GM19438 (cell line): ENCODE measurements at regions not wholly inside any gene's neighbourhood (a gene's known extent, or its start where the extent isn't known, plus 50 kb on each side); places are given as distances from the start of the nearest gene placed in this dataset.

Experiments
- ATAC-seq: cut with Tn5 transposase; IDR thresholded peaks from one replicate; pipeline ENCODE4 v1.9.1; 2021; ENCODE audit warnings: low read depth; ENCODE audit not compliant: unreplicated experiment

DNA sequence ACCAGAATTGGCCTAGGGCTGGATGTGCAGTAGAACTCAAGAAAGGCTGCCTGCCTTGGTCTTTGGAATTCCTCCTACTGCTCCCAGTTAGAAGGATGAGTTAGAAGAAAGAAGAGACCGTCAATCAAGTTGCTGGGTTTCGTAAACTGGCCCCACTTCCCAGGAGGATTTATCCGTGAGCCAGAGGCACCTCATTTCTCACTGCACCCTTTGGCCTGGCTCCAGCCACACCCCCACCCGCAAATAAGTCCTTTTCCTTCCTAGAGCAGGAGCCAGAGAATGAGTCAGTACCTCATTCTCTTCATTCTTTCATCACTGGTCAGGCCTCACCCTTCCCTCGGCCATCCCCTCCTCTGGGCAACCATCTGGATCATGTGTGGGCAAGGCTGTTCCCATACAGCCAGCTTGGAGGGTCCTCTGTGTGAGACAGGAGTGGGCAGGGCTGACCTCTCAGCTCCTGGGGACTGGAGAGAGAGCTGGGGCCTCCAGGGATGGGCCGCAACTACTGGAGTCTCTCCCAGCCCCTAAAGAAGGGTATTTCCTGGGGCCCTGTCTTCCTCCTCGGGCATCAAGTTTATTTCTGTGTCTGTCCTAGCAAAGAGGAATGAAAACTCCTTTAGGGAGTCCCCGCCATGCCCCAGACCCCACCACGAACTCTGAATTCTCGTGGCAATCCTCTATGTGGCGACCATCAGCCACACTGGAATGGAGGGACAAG lies 87.2 kb upstream of the DUSP5 start:
- no peak for ATAC-seq

DNA sequence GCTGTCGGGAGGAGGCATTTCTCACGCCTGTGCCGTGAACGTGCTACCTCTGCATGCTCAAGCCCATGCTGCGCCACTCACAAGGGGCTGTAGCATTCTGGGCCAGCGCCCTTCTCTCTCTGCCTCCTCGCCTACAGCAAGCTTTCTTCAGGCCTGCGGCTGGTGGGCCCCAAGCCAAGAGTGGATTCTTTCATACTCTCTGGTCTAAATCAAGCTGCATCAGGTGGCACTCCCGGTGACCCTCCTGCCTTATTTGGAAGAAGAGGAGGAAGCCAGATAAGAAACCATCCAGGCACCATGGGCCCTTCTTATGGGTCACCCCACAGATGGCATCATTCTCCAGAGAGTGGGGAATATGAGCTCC lies 86.7 kb upstream of the DUSP5 start:
- ATAC-seq: no peak

DNA sequence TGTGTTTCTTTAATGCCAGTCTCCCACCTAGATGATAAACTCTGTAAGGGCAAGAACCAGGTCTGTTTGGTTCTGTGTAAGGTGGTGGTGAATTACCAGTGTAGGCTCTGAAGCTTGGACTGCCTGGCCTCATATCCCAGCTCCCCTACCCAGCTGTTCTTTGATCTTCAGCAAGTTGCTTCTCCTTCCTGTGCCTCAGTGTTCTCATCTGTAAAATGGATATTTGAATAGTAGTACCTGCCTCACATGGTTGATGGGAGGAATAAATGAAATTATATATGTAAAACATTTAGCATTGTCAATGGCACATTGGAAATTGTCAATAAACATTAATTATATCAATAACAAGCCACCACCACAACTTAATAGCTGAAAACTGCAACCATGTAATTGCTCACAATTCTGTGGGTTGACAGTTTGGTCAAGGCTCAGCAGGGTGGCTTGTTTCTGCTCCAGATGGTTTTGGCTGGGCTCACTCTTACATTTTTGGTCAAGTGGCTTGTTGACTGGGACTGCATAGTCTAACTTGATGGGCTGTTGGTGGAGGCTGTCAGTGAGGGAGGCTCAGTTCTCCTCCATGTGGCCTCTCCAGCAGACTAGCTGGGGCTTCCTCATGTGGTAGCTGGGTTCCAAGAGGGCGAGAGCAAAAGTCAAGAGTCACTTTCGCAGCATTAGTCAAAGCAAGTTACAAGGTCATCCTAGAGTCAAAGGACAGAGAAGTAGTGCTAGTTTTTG lies 84.5 kb upstream of the DUSP5 start:
- ATAC-seq: no peak

DNA sequence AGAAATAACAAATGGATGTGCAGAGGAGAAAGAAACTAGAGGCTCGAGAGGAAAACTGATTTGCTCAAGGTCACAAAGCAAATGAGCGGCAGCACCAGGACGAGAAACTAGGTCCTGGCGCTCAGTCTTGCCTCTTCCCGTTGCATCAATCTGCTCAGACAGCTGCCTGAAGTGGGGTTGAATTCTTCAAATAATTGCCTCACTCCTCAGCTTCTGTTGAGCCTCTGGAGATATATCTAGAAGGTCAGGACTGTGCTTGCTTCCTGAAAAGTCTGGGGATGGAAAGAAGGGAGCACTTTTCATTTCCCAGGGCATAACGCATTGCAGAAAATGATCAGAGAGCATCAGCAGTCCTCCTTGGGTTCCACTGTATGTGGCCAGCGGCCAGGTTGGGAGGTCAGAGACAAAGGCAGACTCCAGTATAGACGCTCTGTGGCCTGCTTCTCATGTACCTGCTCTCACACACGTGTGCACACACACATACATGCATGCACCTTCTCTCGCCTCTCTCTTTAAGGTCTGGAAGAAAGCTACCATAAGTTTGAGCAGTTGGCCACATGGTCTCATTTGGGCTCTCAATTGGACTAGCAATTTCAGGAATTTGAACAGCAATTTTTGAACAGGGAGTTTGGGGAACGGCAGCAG lies 83.7 kb upstream of the DUSP5 start:
- peak; percentile 10 for ATAC-seq

DNA sequence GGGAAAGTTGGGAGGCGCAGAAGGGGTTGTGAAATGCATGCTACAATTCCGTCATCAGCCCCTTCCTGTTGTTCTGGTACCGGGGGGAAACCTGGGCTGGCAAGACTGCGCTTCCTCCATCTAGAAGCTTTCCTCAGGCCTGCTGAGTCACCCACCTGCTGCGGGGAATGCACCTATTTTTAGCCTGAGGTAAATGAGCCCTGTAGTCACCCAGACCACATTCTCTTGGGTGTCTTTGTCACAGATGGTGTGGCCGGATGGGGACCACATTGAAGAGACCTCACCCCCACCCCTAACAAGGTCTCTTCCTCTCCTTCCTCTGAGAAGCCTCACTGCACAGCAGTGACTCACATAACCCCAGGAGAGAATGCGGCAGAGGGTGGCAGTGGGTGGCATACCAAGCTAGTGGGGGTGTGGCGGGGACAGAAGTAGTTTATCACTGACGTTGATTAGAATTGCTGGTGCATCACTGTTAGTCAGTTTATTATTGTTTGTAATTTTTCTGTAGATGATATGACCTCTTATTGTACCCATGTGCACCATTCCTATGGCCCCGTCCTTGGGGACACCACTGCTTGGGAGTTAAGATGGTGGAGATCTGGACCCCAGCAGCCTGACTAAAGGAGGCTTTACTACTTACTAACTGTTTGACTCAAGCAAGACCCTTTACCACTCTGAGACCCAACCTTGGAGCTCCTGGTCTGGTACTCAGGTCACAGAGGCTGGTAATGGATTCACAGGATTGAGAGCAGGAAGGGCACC lies 83.0 kb upstream of the DUSP5 start:
- peak; percentile 86 for ATAC-seq

DNA sequence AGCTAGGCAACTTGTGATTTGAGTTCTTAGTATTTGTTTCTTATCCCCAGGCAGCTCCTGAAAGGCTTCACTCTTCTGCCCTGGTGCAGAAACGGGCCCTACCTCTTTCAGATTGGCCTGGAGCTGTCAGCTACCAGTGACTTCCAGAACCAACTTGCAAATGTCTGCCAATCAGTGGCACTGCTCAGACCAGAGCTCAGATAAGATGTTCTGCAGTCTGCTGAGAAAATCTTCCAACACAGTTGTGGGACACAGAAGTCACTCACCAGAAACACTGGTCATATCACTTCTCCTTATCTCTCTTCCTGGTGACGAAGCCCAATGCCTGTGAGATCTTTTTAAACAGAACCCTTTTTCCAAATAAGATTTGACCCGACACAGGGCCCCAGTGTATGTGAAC lies 81.9 kb upstream of the DUSP5 start:
- no peak for ATAC-seq

DNA sequence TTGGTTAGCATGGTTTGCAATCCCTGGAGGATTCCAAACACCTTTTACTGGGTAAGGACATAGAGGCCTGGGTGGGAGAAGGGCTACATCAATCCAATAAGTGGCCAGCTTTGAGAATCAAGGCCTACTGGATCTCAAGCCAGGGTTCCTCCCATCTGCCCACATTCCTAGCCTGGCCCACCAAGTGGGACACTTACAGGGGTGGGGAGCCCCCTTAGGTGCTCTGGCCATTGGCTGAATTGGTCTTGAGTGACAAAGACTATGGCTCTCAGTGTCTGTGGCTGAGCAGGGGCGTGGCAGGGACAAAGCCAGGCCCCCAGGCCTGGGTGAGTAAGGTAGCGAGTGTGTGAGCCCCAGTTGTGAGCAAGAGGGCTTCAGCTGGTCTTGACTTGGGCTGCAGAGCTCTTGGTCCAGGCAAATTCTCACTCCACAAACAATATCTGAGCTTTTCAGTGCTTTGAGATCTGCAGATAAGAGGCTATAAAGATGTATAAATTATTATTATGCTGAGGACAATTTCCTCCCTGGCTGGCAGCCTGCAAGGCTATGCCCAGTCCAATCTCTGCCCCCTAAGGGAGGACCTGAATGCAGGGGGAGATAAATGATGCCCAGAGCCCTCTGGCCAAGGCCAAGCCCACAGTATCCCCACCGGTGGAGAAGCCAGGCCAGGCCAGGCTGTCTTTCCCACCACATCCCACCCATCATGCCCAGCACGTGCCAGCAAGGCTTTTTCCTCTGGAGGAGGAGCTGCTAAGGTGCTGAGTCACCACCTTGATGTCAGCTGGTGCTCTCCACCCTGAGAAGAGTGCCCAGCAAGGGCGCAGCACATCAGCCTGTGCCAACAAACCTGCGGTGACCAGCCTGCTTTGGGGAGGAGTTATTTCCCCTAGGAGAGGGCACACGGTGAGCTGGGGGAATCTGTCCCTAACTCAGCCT lies 80.7 kb upstream of the DUSP5 start:
- no peak for ATAC-seq

DNA sequence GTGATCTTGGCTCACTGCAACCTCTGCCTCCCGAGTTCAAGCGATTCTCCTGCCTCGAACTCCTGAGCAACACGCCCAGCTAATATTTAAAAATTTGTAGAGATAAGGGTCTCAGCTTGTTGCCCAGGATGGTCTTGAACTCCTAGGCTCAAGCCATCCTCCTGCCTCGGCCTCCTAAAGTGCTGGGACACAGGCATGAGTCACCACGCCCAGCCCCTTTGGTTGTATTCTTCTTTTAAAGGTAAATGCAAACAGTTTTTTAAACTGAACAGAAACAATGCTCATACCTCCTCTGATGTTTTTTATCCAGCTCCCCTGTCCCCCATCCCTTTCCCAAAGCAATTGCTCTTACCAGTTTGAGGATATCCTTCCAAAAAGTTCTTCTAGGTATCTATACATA lies 79.5 kb upstream of the DUSP5 start:
- no peak for ATAC-seq

DNA sequence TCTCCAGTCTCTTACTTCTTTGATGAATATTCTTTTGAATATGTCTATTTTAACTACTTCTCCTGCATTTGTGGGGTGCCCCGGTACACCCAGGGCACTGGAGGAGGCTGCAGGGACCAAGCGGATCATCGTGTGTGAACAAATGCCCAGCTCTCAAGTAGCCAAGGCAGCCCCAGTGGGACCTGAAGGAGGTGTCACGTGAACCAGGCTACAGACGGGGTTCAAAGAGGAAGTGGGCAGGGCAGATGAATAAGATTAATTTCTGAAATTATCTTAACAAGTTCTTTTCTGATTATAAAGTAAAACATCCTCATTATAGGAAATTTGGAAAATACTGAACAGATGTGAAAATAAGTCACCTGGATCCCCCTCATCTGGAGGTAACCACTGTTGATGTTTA lies 78.4 kb upstream of the DUSP5 start:
- ATAC-seq: no peak

DNA sequence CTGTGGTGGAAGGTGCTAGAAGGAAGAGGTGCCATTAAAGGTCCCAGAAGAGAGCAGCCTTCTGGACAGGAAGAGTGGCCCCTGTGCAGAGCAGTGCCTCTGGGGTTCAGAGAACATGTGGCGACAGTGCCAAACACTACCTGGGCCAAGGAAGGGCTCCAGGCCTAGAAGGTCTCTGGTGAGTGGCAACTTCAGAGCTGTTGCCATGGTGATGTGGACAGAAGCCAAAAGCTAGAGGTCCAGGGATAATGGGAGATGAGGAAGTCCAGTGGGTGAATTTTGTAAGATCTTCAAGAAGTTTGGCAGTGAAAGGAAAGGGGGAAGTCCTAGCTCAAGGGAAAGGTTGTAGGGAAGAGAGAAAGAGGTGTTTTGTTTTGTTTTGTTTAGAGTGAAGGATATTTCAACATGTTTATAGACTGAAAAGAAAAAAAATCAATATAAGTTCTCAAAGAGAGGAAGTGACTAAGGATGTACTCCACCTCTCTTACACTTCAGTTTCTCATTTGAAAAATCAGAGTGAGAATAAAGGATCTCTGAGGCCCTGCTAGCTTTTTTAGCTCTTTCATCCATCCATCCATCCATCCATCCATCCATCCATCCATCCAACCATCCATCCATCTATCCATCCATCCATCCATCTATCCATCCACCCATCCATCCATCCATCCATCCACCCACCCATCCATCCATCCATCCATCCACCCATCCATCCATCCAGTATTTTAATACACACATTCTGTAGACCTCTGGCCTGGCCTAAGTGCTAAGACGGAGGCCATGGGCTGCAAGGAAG lies 77.1 kb upstream of the DUSP5 start:
- ATAC-seq: no peak

DNA sequence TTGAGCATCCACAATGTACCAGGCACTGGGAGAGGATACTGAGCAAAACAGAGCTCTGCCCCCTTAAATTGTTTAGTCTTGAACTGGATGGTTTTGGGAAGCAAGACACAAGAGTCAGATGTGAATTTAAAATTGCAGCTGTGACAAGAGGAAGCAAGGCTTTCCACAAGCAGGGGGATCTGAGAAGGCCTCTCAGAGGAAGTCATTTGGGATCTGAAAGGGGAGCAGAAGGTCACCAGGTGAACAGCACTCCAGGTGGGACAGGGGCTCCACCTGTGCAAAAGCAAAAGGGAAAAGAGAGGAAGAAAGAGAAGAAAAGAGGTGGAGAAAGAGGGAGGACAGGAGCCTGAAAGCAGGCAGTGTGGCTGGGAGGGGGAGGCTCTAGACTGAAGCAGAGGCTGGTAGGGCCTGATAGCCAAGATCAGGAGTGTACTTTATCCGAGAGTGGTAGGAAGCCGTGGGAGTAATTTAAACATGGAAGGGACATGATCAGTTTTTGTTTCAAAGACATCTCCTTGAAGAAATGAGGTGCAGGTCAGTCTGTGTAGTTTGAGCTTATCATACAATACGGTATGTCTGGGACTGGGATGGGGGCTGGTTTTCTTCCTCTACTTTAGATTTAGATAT lies 76.1 kb upstream of the DUSP5 start:
- no peak for ATAC-seq

DNA sequence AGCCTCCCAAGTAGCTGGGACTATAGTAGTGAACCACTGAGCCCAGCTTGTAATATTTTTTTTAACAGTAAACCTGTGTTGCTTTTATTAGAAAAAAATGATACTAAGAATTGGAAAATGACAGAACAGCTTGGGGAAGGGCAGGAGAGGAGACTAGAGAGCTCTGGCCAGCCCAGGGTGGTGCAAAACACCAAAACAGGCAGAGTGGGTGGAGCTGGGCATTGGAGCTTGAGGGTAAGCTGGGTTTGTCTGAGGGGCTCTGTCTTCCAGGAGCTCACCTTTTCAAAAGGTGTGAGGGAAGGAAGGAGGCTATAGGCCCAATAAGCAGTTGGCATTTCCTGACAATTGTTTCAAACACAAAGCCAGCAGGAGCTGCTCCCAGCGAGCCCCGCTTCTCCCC lies 75.2 kb upstream of the DUSP5 start:
- ATAC-seq: no peak

DNA sequence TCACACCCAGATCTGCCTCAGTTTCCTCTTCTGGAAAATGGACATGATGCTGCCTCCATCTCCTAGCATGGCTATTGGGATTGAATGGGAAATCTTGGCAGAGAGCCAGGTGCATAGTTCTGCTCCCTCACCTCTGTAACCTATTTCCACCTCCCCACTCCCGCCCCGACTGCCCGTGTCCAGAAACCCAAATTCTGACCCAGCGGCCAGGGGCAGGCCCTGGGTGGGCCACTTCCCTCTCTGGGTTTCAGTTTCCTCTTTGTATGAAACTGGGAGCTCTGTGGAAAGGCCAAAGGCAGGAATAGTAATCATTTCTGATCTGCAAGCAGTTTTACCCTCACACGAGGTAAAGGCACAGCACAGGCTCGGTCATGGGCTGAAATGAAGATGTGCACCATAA lies 74.1 kb upstream of the DUSP5 start:
- no peak for ATAC-seq

DNA sequence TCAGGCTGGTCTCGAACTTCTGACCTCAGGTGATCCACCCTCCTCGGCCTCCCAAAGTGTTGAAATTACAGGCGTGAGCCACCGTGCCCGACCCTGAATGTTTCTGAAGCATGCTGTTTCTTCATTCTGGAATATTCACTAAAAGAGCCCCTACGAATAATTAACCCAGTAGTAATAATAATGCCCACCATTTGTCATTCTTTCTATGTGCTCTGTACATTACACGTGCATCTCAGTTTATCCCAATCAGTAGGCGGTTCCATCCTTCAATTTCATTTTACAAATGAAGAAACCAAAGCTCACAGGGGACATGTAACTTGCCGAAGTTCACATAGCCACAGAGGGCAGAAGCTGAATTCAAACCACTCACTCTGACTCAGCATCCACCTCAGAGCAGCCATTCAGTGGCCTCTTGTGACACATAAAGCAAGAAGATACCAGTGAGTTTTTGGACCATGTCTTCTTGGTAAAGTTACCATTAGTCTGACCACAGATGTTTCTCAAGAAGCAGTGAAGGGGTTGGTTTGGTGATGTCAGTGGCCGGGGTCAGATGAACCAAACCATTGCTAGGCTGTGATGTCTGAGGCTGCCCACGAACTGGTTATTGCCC lies 71.9 kb upstream of the DUSP5 start:
- ATAC-seq: peak; percentile 46

DNA sequence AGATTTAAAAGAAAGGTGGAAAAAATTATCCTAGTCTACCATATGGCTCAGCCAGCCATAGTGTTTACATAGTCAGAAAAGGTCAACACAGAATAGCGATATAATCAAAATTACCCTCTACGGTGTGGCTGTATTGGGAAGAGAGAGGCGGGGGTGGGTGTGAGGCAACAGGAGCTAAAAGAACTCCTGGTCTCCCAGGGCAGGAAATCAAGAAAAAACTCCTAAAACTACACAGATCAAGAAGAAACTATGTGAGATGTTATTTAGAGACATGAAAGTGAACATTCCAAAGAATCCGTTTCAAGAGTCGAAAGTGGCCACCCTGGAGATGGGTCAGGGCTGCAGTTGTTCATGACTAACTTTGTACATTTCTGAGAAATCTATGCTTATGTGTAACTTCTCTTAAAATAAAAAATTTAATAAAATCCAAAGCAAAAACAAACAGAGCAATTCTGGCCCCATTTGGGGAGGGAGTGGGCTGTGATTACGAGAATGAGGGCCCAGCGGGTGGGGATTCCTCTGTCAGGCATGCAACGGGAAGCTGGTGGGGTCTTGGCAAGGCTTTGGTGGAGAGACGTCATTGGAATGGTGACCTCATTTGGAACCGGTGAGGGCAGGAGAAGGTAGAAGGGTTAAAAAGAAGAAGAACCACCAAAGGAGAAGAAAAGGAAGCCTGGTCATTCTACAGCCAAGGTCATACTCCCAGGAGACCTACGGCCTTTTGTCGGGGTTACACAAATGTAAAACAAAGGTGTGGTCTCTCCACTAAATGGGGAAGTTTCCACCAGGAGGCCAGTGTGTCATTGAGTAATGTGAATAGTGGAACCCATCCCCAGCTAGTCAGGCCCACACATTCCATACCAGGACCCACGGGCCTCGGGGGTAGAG lies 71.2 kb upstream of the DUSP5 start:
- ATAC-seq: no peak

DNA sequence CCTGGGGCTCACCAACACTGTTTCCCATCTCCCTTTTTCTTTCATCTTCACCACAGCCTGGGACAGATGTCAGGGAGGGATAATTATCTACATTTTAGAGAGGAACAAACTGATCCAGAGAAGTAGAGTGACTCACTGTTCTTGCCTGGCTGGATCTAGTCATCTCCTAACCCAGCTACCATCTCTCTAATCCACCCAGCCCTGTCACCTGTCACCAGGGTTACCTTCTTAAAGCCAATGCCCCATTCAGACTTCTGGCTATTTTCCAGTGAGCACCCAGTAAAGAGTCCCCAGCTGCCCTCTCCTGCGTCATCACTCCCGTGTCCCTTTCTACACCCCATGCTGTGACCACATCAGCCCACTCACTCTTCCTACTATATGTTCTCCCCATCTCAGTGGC lies 68.4 kb upstream of the DUSP5 start:
- no peak for ATAC-seq
